Hepatocyte (in vitro differentiated cells): ENCODE measurements at regions not wholly inside any gene's neighbourhood (a gene's known extent, or its start where the extent isn't known, plus 50 kb on each side); places are given as distances from the start of the nearest gene placed in this dataset.

ENCODE experiments used
- CTCF ChIP-seq: fragments of 200-600 bp; sonication (generic); IDR thresholded peaks from 2 replicates; pipeline ENCODE4 v1.5.1; 2016; ENCODE audit warnings: antibody characterized with exemption, mild to moderate bottlenecking; ENCODE audit not compliant: poor library complexity
- EZH2 ChIP-seq: fragments of 200-600 bp; sonication (generic); IDR thresholded peaks from 2 replicates; pipeline ENCODE4 v1.6.1; 2016; ENCODE audit warnings: antibody characterized with exemption, mild to moderate bottlenecking, borderline replicate concordance

- TF ChIP-seq EZH2 (no peak), CTCF (no peak)
These were observed 457.3 kb downstream of the ZNF608 start for GRCh38 chr5:124289130-124289529.
